ENCODE measurements at regions not wholly inside any gene's neighbourhood (a gene's known extent, or its start where the extent isn't known, plus 50 kb on each side); places are given as distances from the start of the nearest gene placed in this dataset.
"Not testable (repeated sequence)": the region's sequence is repeated elsewhere in the genome, so short reads cannot be mapped to it uniquely, and the experiment has no call there.

- DNase-seq, result no peak
- H3K4me1 ChIP-seq, result no peaks in the 10 kb centered on the region
- TF ChIP-seq CTCF (IDR thresholded peaks at IDR 0.05), result no peak
- no peak for TF ChIP-seq POLR2A (IDR thresholded peaks at IDR 0.05)
- no peak overlapping the region for H3K4me3 ChIP-seq
- H3K27ac ChIP-seq, result no peak overlapping the region
- no peaks in the 10 kb centered on the region for H3K9me3 ChIP-seq
- H3K27me3 ChIP-seq, result no peaks in the 10 kb centered on the region
- no peaks in the 10 kb centered on the region for H3K36me3 ChIP-seq
These were observed 199.7 kb downstream of the CTTN start for GRCh38 chr11:70597751-70598625.

- not testable (repeated sequence) for DNase-seq
These were observed 202.6 kb downstream of the CTTN start for GRCh38 chr11:70600911-70601415.

DNA sequence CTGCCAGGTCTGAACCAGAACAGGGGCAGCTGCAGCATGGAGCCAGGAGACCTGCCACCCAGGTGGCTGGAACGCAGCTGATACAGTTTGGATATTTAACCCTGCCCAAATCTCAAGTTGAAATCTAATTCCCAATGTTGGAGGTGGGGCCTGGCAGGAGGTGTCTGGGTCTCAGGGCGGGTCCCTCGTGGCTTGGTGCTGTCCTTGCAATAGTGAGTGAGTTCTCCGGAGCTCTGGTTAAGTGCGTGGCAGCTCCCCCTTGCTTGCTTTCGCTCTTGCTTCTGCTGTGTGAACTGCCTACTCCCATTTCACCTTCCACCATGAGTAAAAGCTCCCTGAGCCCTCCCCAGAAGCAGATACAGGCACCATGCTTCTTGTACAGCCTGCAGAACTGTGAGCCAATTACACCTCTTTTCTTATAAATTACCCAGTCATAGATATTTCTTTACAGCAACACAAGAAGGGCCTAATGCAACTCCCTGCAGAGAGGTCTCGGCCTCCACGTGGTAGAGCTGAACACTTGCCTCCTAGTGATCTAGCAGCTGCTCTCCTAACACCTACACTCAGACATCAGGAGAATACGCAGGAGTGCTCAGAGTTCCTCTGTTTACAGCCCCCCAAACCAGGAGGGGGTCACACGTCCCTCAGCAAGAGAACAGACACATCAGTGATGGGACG lies 203.7 kb downstream of the CTTN start:
- Histone ChIP-seq H3K4me1 (no peaks in the 10 kb centered on the region), H3K27me3 (no peaks in the 10 kb centered on the region), H3K4me3 (no peak overlapping the region), H3K36me3 (no peaks in the 10 kb centered on the region), H3K27ac (no peak overlapping the region), H3K9me3 (no peaks in the 10 kb centered on the region)
- no peak for DNase-seq
- TF ChIP-seq CTCF (IDR thresholded peaks at IDR 0.05) (no peak), POLR2A (IDR thresholded peaks at IDR 0.05) (no peak)

More at GRCh38 chr11:70600911-70601415, 202.6 kb downstream of the CTTN start:
- not testable (repeated sequence) for H3K4me3 ChIP-seq, H3K4me1 ChIP-seq, H3K36me3 ChIP-seq, H3K27me3 ChIP-seq, H3K9me3 ChIP-seq, H3K27ac ChIP-seq

DNA sequence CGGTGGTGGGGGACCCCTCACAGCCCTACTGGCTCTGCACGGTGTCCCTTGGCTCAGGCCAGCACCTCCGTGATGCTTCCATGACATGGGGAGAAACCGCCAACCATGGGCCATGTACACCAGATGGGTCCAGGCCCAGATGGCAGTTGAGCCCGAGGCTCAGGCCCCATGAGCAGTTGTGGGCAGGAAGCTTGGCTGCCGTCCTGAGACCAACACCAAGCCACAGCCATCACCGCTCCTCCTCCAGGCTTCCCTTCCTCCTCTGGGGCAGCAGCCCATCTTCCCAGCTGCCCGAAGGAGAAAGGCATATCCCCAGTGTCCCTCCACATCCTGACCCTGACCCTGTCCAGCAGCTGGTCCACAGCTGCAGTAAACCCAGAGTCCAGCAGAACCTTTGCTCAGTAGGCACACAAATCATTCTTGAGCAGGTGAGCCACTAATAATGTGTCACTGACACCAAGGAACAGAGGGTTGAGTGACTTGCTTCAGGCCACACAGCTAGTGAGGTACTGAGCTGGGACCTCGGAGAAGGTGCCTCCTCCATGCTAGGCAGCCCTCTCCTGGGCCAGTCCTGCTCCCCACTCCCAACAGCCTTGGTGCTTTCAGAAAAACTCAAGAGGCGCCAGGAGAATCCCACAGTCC lies 204.9 kb downstream of the CTTN start:
- Histone ChIP-seq H3K9me3 (no peaks in the 10 kb centered on the region), H3K27me3 (no peaks in the 10 kb centered on the region), H3K4me1 (no peaks in the 10 kb centered on the region), H3K4me3 (no peak overlapping the region), H3K27ac (no peak overlapping the region), H3K36me3 (no peaks in the 10 kb centered on the region)
- DNase-seq, result no peak
- TF ChIP-seq CTCF (IDR thresholded peaks at IDR 0.05) (no peak), POLR2A (IDR thresholded peaks at IDR 0.05) (no peak)

GRCh38 chr11:70603756-70604211 lies 205.5 kb downstream of the CTTN start:
- no peaks in the 10 kb centered on the region for H3K9me3 ChIP-seq
- DNase-seq, result no peak
- H3K4me3 ChIP-seq, result no peak overlapping the region
- H3K36me3 ChIP-seq, result no peaks in the 10 kb centered on the region
- no peaks in the 10 kb centered on the region for H3K4me1 ChIP-seq
- TF ChIP-seq CTCF (IDR thresholded peaks at IDR 0.05) (no peak), POLR2A (IDR thresholded peaks at IDR 0.05) (no peak)
- no peaks in the 10 kb centered on the region for H3K27me3 ChIP-seq
- no peak overlapping the region for H3K27ac ChIP-seq
